Gastrocnemius medialis (tissue), 4 donors: ENCODE measurements at regions not wholly inside any gene's neighbourhood (a gene's known extent, or its start where the extent isn't known, plus 50 kb on each side); places are given as distances from the start of the nearest gene placed in this dataset.

Experiments used
- POLR2A ChIP-seq, 2 donors: fragments of 450-650 bp; IDR thresholded peaks; one replicate each; pipeline ENCODE4 v1.6.1; 2017; ENCODE audit warnings: antibody characterized with exemption in 2 of 2, mild to moderate bottlenecking in 2 of 2, moderate library complexity in 2 of 2
- TF ChIP-seq, protein P1 (sequence below), 5 experiments: fragments of 450-650 bp in 3 of 5; fragments of 200-600 bp in 2 of 5; sonication (generic) in 2 of 5; IDR thresholded peaks in 4 of 5; conservative IDR thresholded peaks in 1 of 5; 1 replicate in 4 of 5; 2 replicates in 1 of 5; pipeline ENCODE4 v1.5.1; 2016 to 2019; ENCODE audit warnings: antibody characterized with exemption in 5 of 5, mild to moderate bottlenecking in 3 of 5, moderate library complexity in 3 of 5

DNA sequence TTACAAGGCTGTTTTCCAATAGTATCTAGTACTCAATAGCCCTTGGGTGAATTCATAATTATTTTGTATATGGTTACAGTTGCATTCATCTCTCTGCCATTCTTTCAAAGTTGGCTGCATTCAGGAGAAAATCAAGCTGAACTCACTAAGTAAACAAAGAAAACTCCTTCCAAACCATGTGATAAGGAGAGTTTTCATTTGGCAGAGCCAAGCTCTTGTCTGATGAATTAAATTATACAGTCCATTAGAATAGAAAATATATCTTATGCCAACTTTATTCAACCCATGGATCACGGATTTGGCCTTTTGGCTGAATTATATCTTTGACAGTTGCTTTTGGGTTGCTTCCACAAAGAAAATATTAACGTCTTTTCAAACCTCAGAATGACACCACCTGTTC is 272.3 kb upstream of the ROBO1 start:
- TF ChIP-seq, protein P1, sequence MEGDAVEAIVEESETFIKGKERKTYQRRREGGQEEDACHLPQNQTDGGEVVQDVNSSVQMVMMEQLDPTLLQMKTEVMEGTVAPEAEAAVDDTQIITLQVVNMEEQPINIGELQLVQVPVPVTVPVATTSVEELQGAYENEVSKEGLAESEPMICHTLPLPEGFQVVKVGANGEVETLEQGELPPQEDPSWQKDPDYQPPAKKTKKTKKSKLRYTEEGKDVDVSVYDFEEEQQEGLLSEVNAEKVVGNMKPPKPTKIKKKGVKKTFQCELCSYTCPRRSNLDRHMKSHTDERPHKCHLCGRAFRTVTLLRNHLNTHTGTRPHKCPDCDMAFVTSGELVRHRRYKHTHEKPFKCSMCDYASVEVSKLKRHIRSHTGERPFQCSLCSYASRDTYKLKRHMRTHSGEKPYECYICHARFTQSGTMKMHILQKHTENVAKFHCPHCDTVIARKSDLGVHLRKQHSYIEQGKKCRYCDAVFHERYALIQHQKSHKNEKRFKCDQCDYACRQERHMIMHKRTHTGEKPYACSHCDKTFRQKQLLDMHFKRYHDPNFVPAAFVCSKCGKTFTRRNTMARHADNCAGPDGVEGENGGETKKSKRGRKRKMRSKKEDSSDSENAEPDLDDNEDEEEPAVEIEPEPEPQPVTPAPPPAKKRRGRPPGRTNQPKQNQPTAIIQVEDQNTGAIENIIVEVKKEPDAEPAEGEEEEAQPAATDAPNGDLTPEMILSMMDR (IDR thresholded peaks at IDR 0.05 in 4 of 5, conservative IDR thresholded peaks at IDR 0.05 in 1 of 5), result no peak
- TF ChIP-seq POLR2A (IDR thresholded peaks at IDR 0.05), result no peak
